HepG2 (cell line): ENCODE measurements at regions not wholly inside any gene's neighbourhood (a gene's known extent, or its start where the extent isn't known, plus 50 kb on each side); places are given as distances from the start of the nearest gene placed in this dataset.

Source experiments
- ATAC-seq: fragments of 200-7000 bp; cut with Tn5 transposase; 3 replicates; pipeline ENCODE4 v1.9.1; 2020; ENCODE audit warnings: mild to moderate bottlenecking, moderate library complexity
- BruUV-seq: library from RNA; stranded (reverse); fragments of 400-500 nt; replicated peaks from 2 replicates; lab custom pipeline; 2021; lab: Mats Ljungman, UMichigan
- CTCF ChIA-PET: fragments of 300-600 bp; formaldehyde crosslinking; extraction: SDS; loops from one replicate; lab custom pipeline; 2021; ENCODE audit warnings: low total read pairs, inconsistent platforms, low intra/inter-chr PET ratio; lab: Yijun Ruan, JAX
- POLR2A ChIA-PET: fragments of 350-600 bp; sonication (Branson Sonifier 250); formaldehyde crosslinking; loops from one replicate; lab custom pipeline; 2020; ENCODE audit warnings: antibody characterized with exemption, inconsistent platforms; lab: Yijun Ruan, JAX
- DNase-seq: peaks from one replicate; pipeline ENCODE4 v3.0.0-alpha.2; 2015; ENCODE audit warnings: low spot score
- FAIRE-seq: peaks from 3 replicates; lab custom pipeline; 2011; peaks lifted over from hg19 to GRCh38; lab: Jason Lieb, UNC
- H2AFZ ChIP-seq: one replicate; pipeline ENCODE4 v1.6.1; 2011; ENCODE audit warnings: low read length, inconsistent platforms
- H3K27ac ChIP-seq: fragments of 300-600 bp; 3 replicates; pipeline ENCODE4 v1.8.0; 2011; ENCODE audit warnings: mixed run types, mild to moderate bottlenecking, mixed read lengths, low read length, inconsistent platforms; ENCODE audit not compliant: insufficient read depth; ENCODE audit errors: extremely low read length
- H3K27me3 ChIP-seq, 2 experiments: fragments of 200-600 bp in 1 of 2; 2 replicates in 1 of 2; 3 replicates in 1 of 2; pipeline versions ENCODE4 v1.6.0 to v1.8.0; 2011; ENCODE audit warnings: low read length in 2 of 2, mild to moderate bottlenecking in 2 of 2, moderate library complexity in 2 of 2, inconsistent platforms in 1 of 2; ENCODE audit not compliant: insufficient read depth in 2 of 2, control insufficient read depth in 1 of 2
- H3K36me3 ChIP-seq, 2 experiments: fragments of 200-600 bp in 1 of 2; replicated peaks in 1 of 2; 2 replicates in 1 of 2; 3 replicates in 1 of 2; pipeline versions ENCODE4 v1.5.1 to v1.8.0; 2011; ENCODE audit warnings: low read length in 2 of 2, inconsistent platforms in 1 of 2; ENCODE audit not compliant: insufficient read depth in 2 of 2, control insufficient read depth in 1 of 2
- H3K4me1 ChIP-seq: 2 replicates; pipeline ENCODE4 v1.5.1; 2012; ENCODE audit warnings: low read length, inconsistent platforms; ENCODE audit not compliant: insufficient read depth
- H3K4me2 ChIP-seq: 2 replicates; pipeline ENCODE4 v1.6.0; 2011; ENCODE audit warnings: low read depth, low read length, inconsistent platforms
- H3K4me3 ChIP-seq, 3 experiments: fragments of 200-600 bp in 1 of 3; sonication (generic), shearing (Covaris generic) in 1 of 3; replicated peaks in 1 of 3; 2 replicates each; pipeline ENCODE4 v1.5.1; 2011 to 2016; ENCODE audit warnings: low read length in 3 of 3, inconsistent platforms in 2 of 3, low read depth in 2 of 3, mild to moderate bottlenecking in 2 of 3, control low read depth in 1 of 3, mixed read lengths in 1 of 3; ENCODE audit not compliant: insufficient read depth in 1 of 3
- H3K79me2 ChIP-seq: one replicate; pipeline ENCODE4 v1.6.1; 2011; ENCODE audit warnings: low read length, inconsistent platforms; ENCODE audit not compliant: insufficient read depth
- H3K9ac ChIP-seq: 2 replicates; pipeline ENCODE4 v1.6.0; 2011; ENCODE audit warnings: mild to moderate bottlenecking, low read depth, low read length, inconsistent platforms; ENCODE audit not compliant: insufficient read depth
- H3K9me3 ChIP-seq: 2 replicates; pipeline ENCODE4 v1.5.1; 2012; ENCODE audit warnings: mild to moderate bottlenecking, low read length
- H4K20me1 ChIP-seq: 2 replicates; pipeline ENCODE4 v1.6.0; 2011; ENCODE audit warnings: inconsistent platforms, mild to moderate bottlenecking, low read length, moderate library complexity; ENCODE audit not compliant: insufficient read depth
- ATF1 ChIP-seq: IDR thresholded peaks from 2 replicates; pipeline ENCODE4 v1.6.1; 2016; ENCODE audit warnings: mild to moderate bottlenecking, control low read depth
- BHLHE40 ChIP-seq: IDR thresholded peaks from 2 replicates; pipeline ENCODE4 v1.6.1; 2011; ENCODE audit warnings: low read length, improper control_type of control experiment
- EEA1 ChIP-seq: sonication (generic); formaldehyde crosslinking; IDR thresholded peaks from 2 replicates; pipeline ENCODE4 v1.5.1; 2020; ENCODE audit warnings: mild to moderate bottlenecking, missing genetic modification reagents, borderline replicate concordance
- KAT8 ChIP-seq: IDR thresholded peaks from 2 replicates; pipeline ENCODE4 v1.6.1; 2016; ENCODE audit warnings: missing genetic modification reagents, missing compliant biosample characterization
- MED8 ChIP-seq: sonication (generic); formaldehyde crosslinking; IDR thresholded peaks from 2 replicates; pipeline ENCODE4 v1.8.1; 2023; ENCODE audit warnings: mild to moderate bottlenecking, missing genetic modification reagents; ENCODE audit not compliant: insufficient replicate concordance
- NBN ChIP-seq: fragments of 450-650 bp; conservative IDR thresholded peaks from 2 replicates; pipeline ENCODE4 v1.6.1; 2017
- NCOA1 ChIP-seq: sonication (generic); formaldehyde crosslinking; IDR thresholded peaks from 2 replicates; pipeline ENCODE4 v1.9.0; 2021; ENCODE audit warnings: missing genetic modification reagents
- NCOA2 ChIP-seq: sonication (generic); formaldehyde crosslinking; IDR thresholded peaks from 2 replicates; pipeline ENCODE4 v1.8.0; 2022; ENCODE audit warnings: inconsistent platforms
- NFIB ChIP-seq: sonication (generic); formaldehyde crosslinking; IDR thresholded peaks from 2 replicates; pipeline ENCODE4 v1.9.0; 2021; ENCODE audit warnings: missing genetic modification reagents, mild to moderate bottlenecking, borderline replicate concordance
- PHF20 ChIP-seq: sonication (generic); formaldehyde crosslinking; IDR thresholded peaks from 2 replicates; pipeline ENCODE4 v1.5.0; 2020; ENCODE audit warnings: mild to moderate bottlenecking, missing genetic modification reagents
- SMARCC2 ChIP-seq: fragments of 450-650 bp; IDR thresholded peaks from 2 replicates; pipeline ENCODE4 v1.6.1; 2017; ENCODE audit warnings: antibody characterized with exemption, mild to moderate bottlenecking
- YY1 ChIP-seq: IDR thresholded peaks from 2 replicates; pipeline ENCODE4 v1.6.1; 2011; ENCODE audit warnings: low read length, low read depth, moderate library complexity, mild to moderate bottlenecking; ENCODE audit not compliant: insufficient read depth, insufficient replicate concordance
- ZBTB1 ChIP-seq: sonication (generic); formaldehyde crosslinking; IDR thresholded peaks from 2 replicates; pipeline ENCODE4 v1.4.0; 2020; ENCODE audit warnings: missing genetic modification reagents, borderline replicate concordance
- ZFP41 ChIP-seq: sonication (generic); formaldehyde crosslinking; IDR thresholded peaks from 2 replicates; pipeline ENCODE4 v1.4.0; 2020; ENCODE audit warnings: mild to moderate bottlenecking, missing genetic modification reagents, borderline replicate concordance
- ZNF616 ChIP-seq: sonication (generic); formaldehyde crosslinking; IDR thresholded peaks from 2 replicates; pipeline ENCODE4 v1.5.0; 2020; ENCODE audit warnings: low read depth, mild to moderate bottlenecking, missing genetic modification reagents
- ZSCAN20 ChIP-seq: sonication (generic); formaldehyde crosslinking; IDR thresholded peaks from 2 replicates; pipeline ENCODE4 v1.4.0; 2020; ENCODE audit warnings: missing genetic modification reagents, mild to moderate bottlenecking, borderline replicate concordance
- WGBS: methylation state at CpG from one replicate; pipeline ENCODE4 v1.1.6; 2017; ENCODE audit warnings: low lambda C conversion rate; 5-methylcytosine and 5-hydroxymethylcytosine counted together
- in situ Hi-C: cut with HindIII; loops from 2 replicates; pipeline ENCODE4 v1.10.0; 2017; ENCODE audit warnings: low pct_unique_long_range_greater_than_20kb; ENCODE audit not compliant: extremely low pct_ligation_motif_present
- intact Hi-C: fragments of 100-400 bp; cut with micrococcal nuclease; formaldehyde crosslinking; loops from one replicate; pipeline ENCODE4 v1.10.0; 2022; ENCODE audit not compliant: unreplicated experiment
- TF ChIP-seq, protein P1 (sequence below), 2 experiments: sonication (generic) in 1 of 2; formaldehyde crosslinking in 1 of 2; IDR thresholded peaks; 2 replicates each; pipeline versions ENCODE4 v1.5.1 to v1.6.1; 2011 to 2020; ENCODE audit warnings: borderline replicate concordance in 1 of 2, low read depth in 1 of 2, low read length in 1 of 2, mild to moderate bottlenecking in 1 of 2, missing genetic modification reagents in 1 of 2, moderate library complexity in 1 of 2
- TF ChIP-seq, protein P2 (sequence below): sonication (generic); formaldehyde crosslinking; IDR thresholded peaks from 2 replicates; pipeline ENCODE4 v1.4.0; 2020; ENCODE audit warnings: mild to moderate bottlenecking, missing genetic modification reagents

DNA sequence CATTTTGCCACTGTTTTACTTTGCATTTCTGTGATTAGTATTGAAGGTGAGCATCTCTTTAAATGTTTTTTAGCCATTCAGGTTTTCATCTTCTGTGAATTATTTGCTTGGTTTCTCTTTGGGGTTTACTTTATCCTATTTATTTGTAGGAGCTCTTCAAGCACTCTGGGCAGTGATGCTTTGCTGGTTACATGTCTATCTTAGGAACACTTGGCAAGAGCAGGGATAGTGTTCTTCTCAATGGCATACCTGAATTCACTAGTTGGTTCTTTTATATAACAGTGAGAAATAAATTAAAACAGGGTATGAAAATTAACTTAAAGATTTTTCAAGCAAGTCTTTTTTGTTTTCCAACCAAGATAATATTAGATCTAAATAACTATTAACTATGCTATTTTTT, 119.7 kb upstream of the BACH2 start (continued):
- no peak for TF ChIP-seq EEA1 (CRISPR knock-in tag)

DNA sequence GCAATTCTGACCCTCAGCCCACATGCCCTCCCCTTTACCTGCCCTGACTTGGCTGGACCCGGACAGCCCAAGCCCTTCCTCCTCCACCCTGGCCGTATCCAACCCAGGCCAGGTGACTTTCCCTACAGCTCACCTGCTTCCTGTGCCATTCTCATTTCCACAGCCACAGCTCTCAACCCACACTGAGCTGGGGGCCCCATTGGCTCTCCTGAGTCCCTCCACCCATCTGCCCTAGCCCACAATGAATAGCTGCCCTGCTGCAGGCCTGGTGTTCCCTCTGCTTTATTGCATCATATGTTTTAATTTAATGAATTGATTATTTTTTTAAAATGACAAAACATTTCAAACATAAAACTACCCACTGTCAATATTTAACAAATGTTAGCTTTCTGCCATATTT, 118.5 kb upstream of the BACH2 start:
- H3K4me1 ChIP-seq, result no peaks in the 10 kb centered on the region
- no peak for ATAC-seq
- TF ChIP-seq ZSCAN20 (CRISPR knock-in tag) (no peak), ATF1 (CRISPR knock-in tag) (no peak), NCOA1 (CRISPR knock-in tag) (no peak), NFIB (no peak), ZNF616 (CRISPR knock-in tag) (no peak), BHLHE40 (no peak), PHF20 (no peak), MED8 (CRISPR knock-in tag) (no peak), ZBTB1 (CRISPR knock-in tag) (no peak), ZFP41 (CRISPR knock-in tag) (no peak), NBN (no peak), YY1 (no peak), SMARCC2 (no peak), KAT8 (CRISPR knock-in tag) (no peak), NCOA2 (CRISPR knock-in tag) (no peak)
- TF ChIP-seq, protein P1, sequence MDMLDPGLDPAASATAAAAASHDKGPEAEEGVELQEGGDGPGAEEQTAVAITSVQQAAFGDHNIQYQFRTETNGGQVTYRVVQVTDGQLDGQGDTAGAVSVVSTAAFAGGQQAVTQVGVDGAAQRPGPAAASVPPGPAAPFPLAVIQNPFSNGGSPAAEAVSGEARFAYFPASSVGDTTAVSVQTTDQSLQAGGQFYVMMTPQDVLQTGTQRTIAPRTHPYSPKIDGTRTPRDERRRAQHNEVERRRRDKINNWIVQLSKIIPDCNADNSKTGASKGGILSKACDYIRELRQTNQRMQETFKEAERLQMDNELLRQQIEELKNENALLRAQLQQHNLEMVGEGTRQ (IDR thresholded peaks at IDR 0.05; ENCODE audit: low read depth, low read length), result no peak
- TF ChIP-seq, protein P1 (CRISPR knock-in tag; IDR thresholded peaks at IDR 0.05; ENCODE audit: borderline replicate concordance), result no peak
- TF ChIP-seq, protein P2, sequence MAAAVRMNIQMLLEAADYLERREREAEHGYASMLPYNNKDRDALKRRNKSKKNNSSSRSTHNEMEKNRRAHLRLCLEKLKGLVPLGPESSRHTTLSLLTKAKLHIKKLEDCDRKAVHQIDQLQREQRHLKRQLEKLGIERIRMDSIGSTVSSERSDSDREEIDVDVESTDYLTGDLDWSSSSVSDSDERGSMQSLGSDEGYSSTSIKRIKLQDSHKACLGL, result no peak
- no peak for DNase-seq
- BruUV-seq, result no TSS peak
- no peak overlapping the region for H3K27ac ChIP-seq
- no peaks in the 10 kb centered on the region for H3K9me3 ChIP-seq
- intact Hi-C loops, result no loop called here
- in situ Hi-C loops, result no loop called here
- no peak overlapping the region for H3K4me3 ChIP-seq
- H4K20me1 ChIP-seq, result no peaks in the 10 kb centered on the region
- H3K27me3 ChIP-seq, result no peaks in the 10 kb centered on the region; a peak in 1 of 5 replicates
- no peak for FAIRE-seq
- ChIA-PET POLR2A (no interaction called here), CTCF (no interaction called here)
- H3K79me2 ChIP-seq, result no peaks in the 10 kb centered on the region
- WGBS, result 0% methylated on average over 2 of the region's 2 CpGs
- no peaks in the 10 kb centered on the region for H3K36me3 ChIP-seq
- no peak overlapping the region for H3K4me2 ChIP-seq
- H3K9ac ChIP-seq, result no peak overlapping the region
- H2AFZ ChIP-seq, result no peak overlapping the region
